HepG2 (cell line): ENCODE measurements at regions not wholly inside any gene's neighbourhood (a gene's known extent, or its start where the extent isn't known, plus 50 kb on each side); places are given as distances from the start of the nearest gene placed in this dataset.

ENCODE experiments used
- ATAC-seq: fragments of 200-7000 bp; cut with Tn5 transposase; 3 replicates; pipeline ENCODE4 v1.9.1; 2020; ENCODE audit warnings: mild to moderate bottlenecking, moderate library complexity
- BruUV-seq: library from RNA; stranded (reverse); fragments of 400-500 nt; replicated peaks from 2 replicates; lab custom pipeline; 2021; lab: Mats Ljungman, UMichigan
- CTCF ChIA-PET: fragments of 300-600 bp; formaldehyde crosslinking; extraction: SDS; loops from one replicate; lab custom pipeline; 2021; ENCODE audit warnings: low total read pairs, inconsistent platforms, low intra/inter-chr PET ratio; lab: Yijun Ruan, JAX
- POLR2A ChIA-PET: fragments of 350-600 bp; sonication (Branson Sonifier 250); formaldehyde crosslinking; loops from one replicate; lab custom pipeline; 2020; ENCODE audit warnings: antibody characterized with exemption, inconsistent platforms; lab: Yijun Ruan, JAX
- DNase-seq: peaks from one replicate; pipeline ENCODE4 v3.0.0-alpha.2; 2015; ENCODE audit warnings: low spot score
- FAIRE-seq: peaks from 3 replicates; lab custom pipeline; 2011; peaks lifted over from hg19 to GRCh38; lab: Jason Lieb, UNC
- H2AFZ ChIP-seq: one replicate; pipeline ENCODE4 v1.6.1; 2011; ENCODE audit warnings: low read length, inconsistent platforms
- H3K27ac ChIP-seq: fragments of 300-600 bp; 3 replicates; pipeline ENCODE4 v1.8.0; 2011; ENCODE audit warnings: mixed run types, mild to moderate bottlenecking, mixed read lengths, low read length, inconsistent platforms; ENCODE audit not compliant: insufficient read depth; ENCODE audit errors: extremely low read length
- H3K27me3 ChIP-seq, 2 experiments: fragments of 200-600 bp in 1 of 2; 2 replicates in 1 of 2; 3 replicates in 1 of 2; pipeline versions ENCODE4 v1.6.0 to v1.8.0; 2011; ENCODE audit warnings: low read length in 2 of 2, mild to moderate bottlenecking in 2 of 2, moderate library complexity in 2 of 2, inconsistent platforms in 1 of 2; ENCODE audit not compliant: insufficient read depth in 2 of 2, control insufficient read depth in 1 of 2
- H3K36me3 ChIP-seq, 2 experiments: fragments of 200-600 bp in 1 of 2; replicated peaks in 1 of 2; 2 replicates in 1 of 2; 3 replicates in 1 of 2; pipeline versions ENCODE4 v1.5.1 to v1.8.0; 2011; ENCODE audit warnings: low read length in 2 of 2, inconsistent platforms in 1 of 2; ENCODE audit not compliant: insufficient read depth in 2 of 2, control insufficient read depth in 1 of 2
- H3K4me1 ChIP-seq: 2 replicates; pipeline ENCODE4 v1.5.1; 2012; ENCODE audit warnings: low read length, inconsistent platforms; ENCODE audit not compliant: insufficient read depth
- H3K4me2 ChIP-seq: 2 replicates; pipeline ENCODE4 v1.6.0; 2011; ENCODE audit warnings: low read depth, low read length, inconsistent platforms
- H3K4me3 ChIP-seq, 3 experiments: fragments of 200-600 bp in 1 of 3; sonication (generic), shearing (Covaris generic) in 1 of 3; replicated peaks in 1 of 3; 2 replicates each; pipeline ENCODE4 v1.5.1; 2011 to 2016; ENCODE audit warnings: low read length in 3 of 3, inconsistent platforms in 2 of 3, low read depth in 2 of 3, mild to moderate bottlenecking in 2 of 3, control low read depth in 1 of 3, mixed read lengths in 1 of 3; ENCODE audit not compliant: insufficient read depth in 1 of 3
- H3K79me2 ChIP-seq: one replicate; pipeline ENCODE4 v1.6.1; 2011; ENCODE audit warnings: low read length, inconsistent platforms; ENCODE audit not compliant: insufficient read depth
- H3K9ac ChIP-seq: 2 replicates; pipeline ENCODE4 v1.6.0; 2011; ENCODE audit warnings: mild to moderate bottlenecking, low read depth, low read length, inconsistent platforms; ENCODE audit not compliant: insufficient read depth
- H3K9me3 ChIP-seq: 2 replicates; pipeline ENCODE4 v1.5.1; 2012; ENCODE audit warnings: mild to moderate bottlenecking, low read length
- H4K20me1 ChIP-seq: 2 replicates; pipeline ENCODE4 v1.6.0; 2011; ENCODE audit warnings: inconsistent platforms, mild to moderate bottlenecking, low read length, moderate library complexity; ENCODE audit not compliant: insufficient read depth
- HDAC6 ChIP-seq: fragments of 200-600 bp; sonication (generic); IDR thresholded peaks from 2 replicates; pipeline ENCODE4 v1.7.0; 2017; ENCODE audit warnings: mild to moderate bottlenecking, antibody characterized with exemption, low read length, low read depth
- NPAS2 ChIP-seq: sonication (generic); formaldehyde crosslinking; IDR thresholded peaks from 2 replicates; pipeline ENCODE4 v1.8.0; 2022; ENCODE audit warnings: mild to moderate bottlenecking, missing genetic modification reagents, borderline replicate concordance
- ZBTB8A ChIP-seq: sonication (generic); formaldehyde crosslinking; IDR thresholded peaks from 2 replicates; pipeline ENCODE4 v1.4.0; 2020; ENCODE audit warnings: mild to moderate bottlenecking, low read depth, missing genetic modification reagents, borderline replicate concordance
- ZNF891 ChIP-seq: sonication (generic); formaldehyde crosslinking; IDR thresholded peaks from 2 replicates; pipeline ENCODE4 v1.5.0; 2020; ENCODE audit warnings: mild to moderate bottlenecking, missing genetic modification reagents
- WGBS: methylation state at CpG from one replicate; pipeline ENCODE4 v1.1.6; 2017; ENCODE audit warnings: low lambda C conversion rate; 5-methylcytosine and 5-hydroxymethylcytosine counted together
- in situ Hi-C: cut with HindIII; loops from 2 replicates; pipeline ENCODE4 v1.10.0; 2017; ENCODE audit warnings: low pct_unique_long_range_greater_than_20kb; ENCODE audit not compliant: extremely low pct_ligation_motif_present
- intact Hi-C: fragments of 100-400 bp; cut with micrococcal nuclease; formaldehyde crosslinking; loops from one replicate; pipeline ENCODE4 v1.10.0; 2022; ENCODE audit not compliant: unreplicated experiment
- TF ChIP-seq, protein P1 (sequence below): sonication (generic); formaldehyde crosslinking; IDR thresholded peaks from one replicate; pipeline ENCODE4 v1.5.1; 2020; ENCODE audit warnings: mild to moderate bottlenecking, missing genetic modification reagents; ENCODE audit errors: not compliant biosample characterization

DNA sequence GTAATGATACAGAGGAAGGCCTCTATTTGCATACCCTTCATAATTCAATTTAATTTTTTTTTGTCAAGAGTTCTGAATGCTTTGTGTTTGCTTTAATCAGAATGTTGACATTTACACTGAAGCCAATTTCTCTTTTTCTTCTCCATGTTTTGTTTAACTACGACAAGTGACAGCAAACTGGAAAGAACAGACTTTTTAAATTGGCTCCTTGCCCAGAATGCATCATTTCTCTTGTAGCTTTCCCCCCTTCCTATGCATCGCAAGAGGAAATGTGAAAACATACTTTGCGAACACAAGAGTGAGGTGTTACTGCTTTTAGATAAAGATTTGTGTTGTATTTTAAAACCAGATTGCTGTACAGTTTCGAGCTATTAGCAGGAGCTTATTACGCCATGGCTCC is 955.2 kb upstream of the CELF4 start:
- no peak for TF ChIP-seq ZNF891 (CRISPR knock-in tag)
- TF ChIP-seq NPAS2 (CRISPR knock-in tag), result no peak
- no peak for TF ChIP-seq ZBTB8A (CRISPR knock-in tag)
- TF ChIP-seq, protein P1, sequence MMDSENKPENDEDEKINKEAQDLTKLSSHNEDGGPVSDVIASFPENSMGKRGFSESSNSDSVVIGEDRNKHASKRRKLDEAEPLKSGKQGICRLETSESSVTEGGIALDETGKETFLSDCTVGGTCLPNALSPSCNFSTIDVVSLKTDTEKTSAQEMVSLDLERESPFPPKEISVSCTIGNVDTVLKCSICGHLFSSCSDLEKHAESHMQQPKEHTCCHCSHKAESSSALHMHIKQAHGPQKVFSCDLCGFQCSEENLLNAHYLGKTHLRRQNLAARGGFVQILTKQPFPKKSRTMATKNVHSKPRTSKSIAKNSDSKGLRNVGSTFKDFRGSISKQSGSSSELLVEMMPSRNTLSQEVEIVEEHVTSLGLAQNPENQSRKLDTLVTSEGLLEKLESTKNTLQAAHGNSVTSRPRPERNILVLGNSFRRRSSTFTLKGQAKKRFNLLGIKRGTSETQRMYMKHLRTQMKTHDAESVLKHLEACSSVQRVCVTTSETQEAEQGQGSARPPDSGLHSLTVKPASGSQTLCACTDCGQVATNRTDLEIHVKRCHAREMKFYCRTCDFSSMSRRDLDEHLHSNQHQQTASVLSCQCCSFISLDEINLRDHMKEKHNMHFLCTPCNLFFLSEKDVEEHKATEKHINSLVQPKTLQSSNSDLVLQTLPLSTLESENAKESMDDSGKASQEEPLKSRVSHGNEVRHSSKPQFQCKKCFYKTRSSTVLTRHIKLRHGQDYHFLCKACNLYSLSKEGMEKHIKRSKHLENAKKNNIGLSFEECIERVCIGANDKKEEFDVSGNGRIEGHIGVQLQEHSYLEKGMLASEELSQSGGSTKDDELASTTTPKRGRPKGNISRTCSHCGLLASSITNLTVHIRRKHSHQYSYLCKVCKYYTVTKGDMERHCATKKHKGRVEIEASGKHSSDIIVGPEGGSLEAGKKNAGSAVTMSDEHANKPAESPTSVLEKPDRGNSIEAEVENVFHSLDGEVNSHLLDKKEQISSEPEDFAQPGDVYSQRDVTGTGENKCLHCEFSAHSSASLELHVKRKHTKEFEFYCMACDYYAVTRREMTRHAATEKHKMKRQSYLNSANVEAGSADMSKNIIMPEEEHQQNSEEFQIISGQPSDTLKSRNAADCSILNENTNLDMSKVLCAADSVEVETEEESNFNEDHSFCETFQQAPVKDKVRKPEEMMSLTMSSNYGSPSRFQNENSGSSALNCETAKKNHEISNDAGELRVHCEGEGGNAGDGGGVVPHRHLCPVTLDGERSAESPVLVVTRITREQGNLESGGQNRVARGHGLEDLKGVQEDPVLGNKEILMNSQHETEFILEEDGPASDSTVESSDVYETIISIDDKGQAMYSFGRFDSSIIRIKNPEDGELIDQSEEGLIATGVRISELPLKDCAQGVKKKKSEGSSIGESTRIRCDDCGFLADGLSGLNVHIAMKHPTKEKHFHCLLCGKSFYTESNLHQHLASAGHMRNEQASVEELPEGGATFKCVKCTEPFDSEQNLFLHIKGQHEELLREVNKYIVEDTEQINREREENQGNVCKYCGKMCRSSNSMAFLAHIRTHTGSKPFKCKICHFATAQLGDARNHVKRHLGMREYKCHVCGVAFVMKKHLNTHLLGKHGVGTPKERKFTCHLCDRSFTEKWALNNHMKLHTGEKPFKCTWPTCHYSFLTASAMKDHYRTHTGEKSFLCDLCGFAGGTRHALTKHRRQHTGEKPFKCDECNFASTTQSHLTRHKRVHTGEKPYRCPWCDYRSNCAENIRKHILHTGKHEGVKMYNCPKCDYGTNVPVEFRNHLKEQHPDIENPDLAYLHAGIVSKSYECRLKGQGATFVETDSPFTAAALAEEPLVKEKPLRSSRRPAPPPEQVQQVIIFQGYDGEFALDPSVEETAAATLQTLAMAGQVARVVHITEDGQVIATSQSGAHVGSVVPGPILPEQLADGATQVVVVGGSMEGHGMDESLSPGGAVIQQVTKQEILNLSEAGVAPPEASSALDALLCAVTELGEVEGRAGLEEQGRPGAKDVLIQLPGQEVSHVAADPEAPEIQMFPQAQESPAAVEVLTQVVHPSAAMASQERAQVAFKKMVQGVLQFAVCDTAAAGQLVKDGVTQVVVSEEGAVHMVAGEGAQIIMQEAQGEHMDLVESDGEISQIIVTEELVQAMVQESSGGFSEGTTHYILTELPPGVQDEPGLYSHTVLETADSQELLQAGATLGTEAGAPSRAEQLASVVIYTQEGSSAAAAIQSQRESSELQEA, result no peak
- no peak for TF ChIP-seq HDAC6
- in situ Hi-C loops, result no loop called here
- ATAC-seq (no peak), DNase-seq (no peak), FAIRE-seq (no peak)
- Histone ChIP-seq H3K9me3 (no peaks in the 10 kb centered on the region), H2AFZ (no peak overlapping the region), H4K20me1 (no peaks in the 10 kb centered on the region), H3K36me3 (no peaks in the 10 kb centered on the region), H3K4me3 (no peak overlapping the region), H3K9ac (no peak overlapping the region), H3K4me1 (no peaks in the 10 kb centered on the region), H3K4me2 (no peak overlapping the region), H3K27me3 (no peaks in the 10 kb centered on the region), H3K27ac (no peak overlapping the region), H3K79me2 (no peaks in the 10 kb centered on the region)
- ChIA-PET POLR2A (no interaction called here), CTCF (no interaction called here)
- intact Hi-C loops, result no loop called here
- 13% methylated on average over 5 of the region's 5 CpGs for WGBS
- BruUV-seq, result no TSS peak
